Smooth muscle cell (in vitro differentiated cells): ENCODE measurements at regions not wholly inside any gene's neighbourhood (a gene's known extent, or its start where the extent isn't known, plus 50 kb on each side); places are given as distances from the start of the nearest gene placed in this dataset.

Experiments
- DNase-seq: peaks from one replicate; lab custom pipeline; 2025; ENCODE audit not compliant: unreplicated experiment; lab: John Stamatoyannopoulos, UW
- H2AFZ ChIP-seq: fragments of 200-600 bp; sonication (generic); 2 replicates; pipeline ENCODE4 v1.6.0; 2016; ENCODE audit warnings: antibody characterized with exemption, low read depth, mild to moderate bottlenecking
- H3F3A ChIP-seq: fragments of 200-600 bp; sonication (generic); 2 replicates; pipeline ENCODE4 v1.6.0; 2017; ENCODE audit warnings: antibody characterized with exemption, low read depth
- H3K27ac ChIP-seq: fragments of 200-600 bp; sonication (generic); 2 replicates; pipeline ENCODE4 v1.5.1; 2016; ENCODE audit warnings: low read depth, mild to moderate bottlenecking
- H3K27me3 ChIP-seq: fragments of 200-600 bp; sonication (generic); 2 replicates; pipeline ENCODE4 v1.6.1; 2016; ENCODE audit warnings: low read depth, mild to moderate bottlenecking
- H3K36me3 ChIP-seq: fragments of 200-600 bp; sonication (generic); 2 replicates; pipeline ENCODE4 v1.5.1; 2016; ENCODE audit warnings: low read depth
- H3K4me1 ChIP-seq: fragments of 200-600 bp; sonication (generic); 2 replicates; pipeline ENCODE4 v1.5.1; 2016; ENCODE audit warnings: low read depth
- H3K4me2 ChIP-seq: fragments of 200-600 bp; sonication (generic); 2 replicates; pipeline ENCODE4 v1.6.0; 2016; ENCODE audit warnings: mild to moderate bottlenecking
- H3K4me3 ChIP-seq: fragments of 200-600 bp; sonication (generic); 2 replicates; pipeline ENCODE4 v1.5.1; 2016; ENCODE audit warnings: mild to moderate bottlenecking
- H3K79me2 ChIP-seq: fragments of 200-600 bp; sonication (generic); 2 replicates; pipeline ENCODE4 v1.6.0; 2016; ENCODE audit warnings: low read depth, mild to moderate bottlenecking
- H3K9ac ChIP-seq: fragments of 200-600 bp; sonication (generic); 2 replicates; pipeline ENCODE4 v1.6.0; 2016; ENCODE audit warnings: low read depth
- H3K9me3 ChIP-seq: fragments of 200-600 bp; sonication (generic); replicated peaks from 2 replicates; pipeline ENCODE4 v1.5.1; 2016; ENCODE audit warnings: low read depth
- H4K20me1 ChIP-seq: fragments of 200-600 bp; sonication (generic); 2 replicates; pipeline ENCODE4 v1.6.0; 2016; ENCODE audit warnings: low read depth
- CTCF ChIP-seq: fragments of 200-600 bp; sonication (generic); IDR thresholded peaks from 2 replicates; pipeline ENCODE4 v1.5.1; 2017; ENCODE audit warnings: borderline replicate concordance, mild to moderate bottlenecking, antibody characterized with exemption; ENCODE audit not compliant: insufficient read depth, poor library complexity, severe bottlenecking
- whole genome bisulfite sequencing: methylation state at CpG from one replicate; pipeline ENCODE4 v1.1.7; 2016; ENCODE audit warnings: low lambda C conversion rate; 5-methylcytosine and 5-hydroxymethylcytosine counted together

GRCh38 chr6:753486-753885, 60.5 kb upstream of the EXOC2 start:
- WGBS = 74% methylated on average over 3 of the region's 3 CpGs
- Histone ChIP-seq H3K4me1 (no peaks in the 10 kb centered on the region), H3K9me3 (no peaks in the 10 kb centered on the region), H3K4me2 (no peak overlapping the region), H3K4me3 (no peak overlapping the region), H2AFZ (no peak overlapping the region), H4K20me1 (no peaks in the 10 kb centered on the region), H3K9ac (no peak overlapping the region), H3K27me3 (no peaks in the 10 kb centered on the region), H3F3A (no peaks in the 10 kb centered on the region), H3K27ac (no peak overlapping the region), H3K36me3 (no peaks in the 10 kb centered on the region), H3K79me2 (no peaks in the 10 kb centered on the region)
- TF ChIP-seq CTCF = no peak
- DNase-seq = no peak

DNA sequence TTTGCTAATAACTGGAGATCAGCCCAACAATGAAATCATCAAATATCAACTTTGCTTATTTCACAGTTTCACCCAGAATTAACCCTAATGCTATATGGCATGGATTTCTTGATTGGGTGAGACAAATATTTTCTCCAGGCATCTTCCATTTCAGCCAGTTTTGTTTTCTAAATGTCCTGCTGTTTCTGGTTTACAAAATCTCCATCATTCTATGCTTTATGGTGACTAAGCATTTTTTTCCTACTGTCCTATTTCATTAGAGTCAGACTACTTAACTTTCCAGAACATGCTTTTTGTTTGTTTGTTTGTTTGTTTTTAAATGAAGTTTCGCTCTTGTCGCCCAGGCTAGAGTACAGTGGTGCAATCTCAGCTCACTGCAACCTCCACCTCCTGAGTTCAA, 59.5 kb upstream of the EXOC2 start:
- H3K9me3 ChIP-seq = no peaks in the 10 kb centered on the region
- H3K4me1 ChIP-seq = no peaks in the 10 kb centered on the region
- 80% methylated on average over 2 of the region's 2 CpGs for whole genome bisulfite sequencing
- H3K79me2 ChIP-seq = no peaks in the 10 kb centered on the region
- H3K36me3 ChIP-seq = no peaks in the 10 kb centered on the region
- TF ChIP-seq CTCF = no peak
- H3K27ac ChIP-seq = no peak overlapping the region
- H2AFZ ChIP-seq = no peak overlapping the region
- H3K27me3 ChIP-seq = no peaks in the 10 kb centered on the region
- H3F3A ChIP-seq = no peaks in the 10 kb centered on the region
- H3K9ac ChIP-seq = no peak overlapping the region
- H4K20me1 ChIP-seq = no peaks in the 10 kb centered on the region
- DNase-seq = no peak
- no peak overlapping the region for H3K4me2 ChIP-seq
- no peak overlapping the region for H3K4me3 ChIP-seq

DNA sequence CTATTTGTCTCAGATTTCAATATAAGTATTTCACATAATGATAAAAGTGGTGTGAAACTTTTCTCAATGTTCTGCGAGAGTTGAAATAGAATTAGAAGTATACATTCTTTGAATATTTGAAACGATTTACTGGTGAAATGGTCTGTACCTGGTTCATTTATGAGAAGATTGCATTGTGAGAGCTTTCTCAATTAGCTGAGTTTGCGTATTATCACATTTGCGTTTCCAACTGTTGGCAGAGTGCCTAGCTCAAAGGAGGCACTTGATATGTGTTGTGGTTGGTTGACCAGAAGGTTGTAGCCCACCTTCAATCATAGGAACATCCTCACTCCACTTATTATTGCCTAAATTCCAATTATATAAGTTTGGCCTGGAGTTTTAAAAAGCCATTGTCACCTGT, 58.8 kb upstream of the EXOC2 start:
- H3K79me2 ChIP-seq = no peaks in the 10 kb centered on the region
- DNase-seq = no peak
- no peaks in the 10 kb centered on the region for H3K27me3 ChIP-seq
- H3K4me2 ChIP-seq = no peak overlapping the region
- no peaks in the 10 kb centered on the region for H4K20me1 ChIP-seq
- no peaks in the 10 kb centered on the region for H3K36me3 ChIP-seq
- no peak overlapping the region for H2AFZ ChIP-seq
- H3K4me1 ChIP-seq = no peaks in the 10 kb centered on the region
- H3K4me3 ChIP-seq = no peak overlapping the region
- H3K27ac ChIP-seq = no peak overlapping the region
- no peak overlapping the region for H3K9ac ChIP-seq
- no peaks in the 10 kb centered on the region for H3F3A ChIP-seq
- no peaks in the 10 kb centered on the region for H3K9me3 ChIP-seq
- WGBS = 97% methylated on average over 4 of the region's 4 CpGs
- TF ChIP-seq CTCF = no peak

DNA sequence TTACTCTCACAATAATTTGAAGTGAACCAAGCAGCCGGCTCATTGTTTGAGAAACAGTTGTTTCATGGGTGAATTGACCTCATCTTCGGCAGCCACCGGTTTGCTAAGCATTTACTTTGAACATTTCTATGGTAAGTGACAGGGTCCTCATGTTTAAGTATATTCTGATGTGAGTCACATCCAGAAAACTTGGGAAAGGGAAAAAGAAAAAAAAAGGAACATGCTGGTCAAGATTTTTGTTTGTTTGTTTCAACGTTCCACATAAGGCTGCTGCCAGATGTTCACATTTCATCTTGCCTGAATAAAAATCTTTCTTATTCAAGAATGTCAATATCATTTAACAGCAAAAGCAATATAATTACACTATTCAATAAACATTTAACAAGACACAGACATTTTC, 55.0 kb upstream of the EXOC2 start:
- Histone ChIP-seq H3K9ac (no peak overlapping the region), H3F3A (no peaks in the 10 kb centered on the region), H4K20me1 (no peaks in the 10 kb centered on the region), H3K9me3 (no peaks in the 10 kb centered on the region), H3K27ac (no peak overlapping the region), H3K4me3 (no peak overlapping the region), H3K36me3 (no peaks in the 10 kb centered on the region), H3K27me3 (no peaks in the 10 kb centered on the region), H3K79me2 (no peaks in the 10 kb centered on the region), H3K4me1 (no peaks in the 10 kb centered on the region), H3K4me2 (no peak overlapping the region), H2AFZ (no peak overlapping the region)
- TF ChIP-seq CTCF = no peak
- DNase-seq = no peak
- WGBS = 92% methylated on average over 4 of the region's 4 CpGs
